Kidney glomerular epithelial cell (primary cell): ENCODE measurements at regions not wholly inside any gene's neighbourhood (a gene's known extent, or its start where the extent isn't known, plus 50 kb on each side); places are given as distances from the start of the nearest gene placed in this dataset.

Source experiments
- DNase-seq: peaks from one replicate; lab custom pipeline; 2025; lab: John Stamatoyannopoulos, UW

- DNase-seq: no peak
These were observed 1202.9 kb upstream of the CDH8 start for GRCh38 chr16:63239065-63239570.

GRCh38 chr16:63230421-63231040, 1194.3 kb upstream of the CDH8 start:
- DNase-seq: no peak

DNA sequence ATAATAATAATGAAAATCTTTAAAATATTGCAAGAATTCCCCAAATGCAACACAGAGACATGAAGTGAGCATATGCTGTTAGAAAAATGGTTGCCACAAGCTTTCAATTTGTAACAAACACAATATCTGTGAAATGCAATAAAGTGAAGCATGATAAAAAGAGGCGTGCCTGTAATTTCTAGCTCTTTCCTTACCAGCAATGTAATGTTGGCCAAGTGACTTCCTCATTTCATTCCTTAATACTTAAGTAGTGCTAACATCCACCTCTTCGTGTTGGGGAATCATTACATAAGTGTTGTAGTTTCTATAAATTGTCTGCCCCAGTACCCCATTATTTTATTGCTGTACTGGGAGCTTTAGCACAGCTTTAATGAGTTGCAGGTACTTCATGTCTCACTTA, 1192.0 kb upstream of the CDH8 start:
- no peak for DNase-seq

DNA sequence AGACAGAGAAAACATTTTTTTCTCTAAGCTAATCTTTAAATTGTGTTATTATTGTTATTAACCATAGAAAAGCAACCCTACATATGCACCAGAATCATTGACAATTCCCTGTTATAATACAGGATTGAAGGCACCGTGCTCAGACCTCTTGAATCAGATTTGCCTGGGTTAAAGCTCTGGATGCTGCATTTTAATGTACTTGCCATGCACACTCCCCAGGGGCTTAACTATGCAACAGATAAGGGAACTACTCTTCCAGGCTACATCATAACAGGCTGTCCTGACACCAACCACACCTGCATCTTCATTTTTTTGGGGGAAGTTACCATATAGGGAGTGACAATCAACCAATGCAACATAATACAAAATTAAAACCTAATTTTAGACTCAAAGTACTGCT, 1187.6 kb upstream of the CDH8 start:
- no peak for DNase-seq

- DNase-seq: no peak
These were observed 1180.6 kb upstream of the CDH8 start for GRCh38 chr16:63216696-63217423.

DNA sequence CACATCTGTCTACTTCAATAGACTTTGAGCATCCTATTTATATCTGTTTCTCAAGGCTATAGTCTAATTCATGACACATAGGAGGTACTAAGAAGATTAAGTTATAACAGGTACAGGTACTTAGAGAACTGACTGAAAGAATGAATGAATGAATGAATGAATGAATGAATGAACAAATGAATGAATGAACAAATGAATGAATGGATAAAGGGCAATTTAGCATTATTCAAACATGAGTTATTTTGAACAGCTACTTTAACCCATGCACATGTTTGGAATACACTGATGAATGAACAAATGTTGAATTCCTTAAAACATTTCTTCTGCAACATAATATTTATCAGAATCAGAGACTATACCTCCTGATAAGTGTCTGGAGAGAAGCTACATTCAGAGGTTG, 1165.6 kb upstream of the CDH8 start:
- DNase-seq: no peak

DNA sequence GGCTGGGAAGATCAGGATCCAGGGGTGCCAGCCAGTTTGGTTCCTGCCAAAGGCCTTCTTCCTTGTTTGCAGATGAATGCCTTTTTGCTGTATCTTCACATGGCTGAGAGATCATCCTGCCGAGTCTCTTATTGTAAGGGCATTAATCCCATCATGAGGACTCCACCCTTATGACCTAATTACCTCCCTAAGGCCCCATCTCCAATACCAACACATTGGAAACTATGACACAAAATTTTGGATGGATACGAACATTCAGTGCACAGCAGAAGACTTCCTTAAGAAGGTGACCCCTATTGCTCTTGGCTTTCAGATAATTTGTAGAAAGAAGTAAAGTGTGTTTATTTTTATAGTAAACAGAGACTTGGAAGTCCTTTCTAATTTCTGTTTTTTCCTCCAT, 1164.7 kb upstream of the CDH8 start:
- DNase-seq: no peak

- DNase-seq: no peak
These were observed 1159.1 kb upstream of the CDH8 start for GRCh38 chr16:63195336-63195735.

GRCh38 chr16:63192980-63193379, 1156.7 kb upstream of the CDH8 start:
- no peak for DNase-seq

GRCh38 chr16:63188086-63188771, 1152.0 kb upstream of the CDH8 start:
- DNase-seq: no peak

DNA sequence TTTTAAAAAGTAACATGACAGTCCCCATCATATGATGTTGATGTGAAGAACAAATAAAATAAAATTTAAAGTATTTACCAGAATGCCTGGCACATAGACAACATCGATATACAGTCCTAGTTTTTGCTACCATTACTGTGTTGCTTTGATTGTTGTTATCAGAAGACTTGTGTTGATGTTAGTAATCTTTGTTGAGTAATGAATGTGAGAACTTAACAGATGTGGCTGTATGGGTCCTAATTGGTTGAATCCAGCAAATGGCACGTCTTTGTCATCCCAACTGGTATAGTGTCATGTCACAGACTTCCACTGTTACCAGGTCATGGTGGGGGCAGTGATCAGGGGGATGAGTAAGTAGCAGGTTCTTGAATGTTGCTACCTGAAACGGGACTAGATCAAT, 1151.4 kb upstream of the CDH8 start:
- DNase-seq: no peak

DNA sequence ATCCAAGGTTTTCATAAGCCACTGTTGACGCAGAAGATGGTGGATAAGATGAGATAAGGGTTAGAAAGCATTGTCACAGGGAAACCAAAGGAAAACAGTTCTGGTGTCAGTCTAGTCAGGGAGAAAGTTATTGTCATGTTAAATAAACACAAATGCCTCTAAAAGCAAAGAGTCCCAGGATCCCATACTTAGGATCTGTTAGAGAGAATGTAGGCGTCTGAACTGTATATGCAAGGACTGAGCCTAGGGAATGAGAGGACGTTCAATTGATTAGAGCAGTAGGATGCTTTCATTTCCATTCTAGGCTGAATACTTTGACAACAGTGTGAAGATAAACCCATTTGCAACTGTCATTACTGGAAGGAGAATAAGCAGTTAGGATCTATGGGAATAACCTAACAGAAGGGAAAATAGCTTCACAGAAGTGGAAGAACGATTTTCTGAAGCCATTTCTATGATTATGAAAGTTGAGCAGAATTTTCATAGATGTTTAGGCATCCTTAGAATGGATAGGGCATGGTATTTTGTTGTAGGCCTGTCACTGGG, 1149.1 kb upstream of the CDH8 start:
- DNase-seq: no peak

DNA sequence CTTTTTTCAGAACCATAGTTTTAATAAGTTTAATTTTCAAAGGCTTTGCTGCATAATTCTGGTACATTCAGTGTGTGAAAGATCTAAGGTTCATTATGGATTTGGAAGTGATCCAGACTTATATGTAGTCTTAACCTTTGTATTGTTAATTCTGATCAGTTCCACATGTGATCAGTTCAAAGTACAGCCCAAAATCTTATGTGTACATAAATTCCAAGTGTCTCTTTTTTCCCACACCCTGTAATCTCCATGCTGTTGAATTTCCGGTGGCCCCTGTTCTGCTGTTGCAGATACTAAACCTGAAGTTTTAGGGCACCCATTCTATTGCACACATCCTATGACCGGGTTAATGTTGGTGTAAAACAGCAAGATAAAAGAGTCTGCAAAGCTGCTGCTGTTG, 1147.5 kb upstream of the CDH8 start:
- no peak for DNase-seq

GRCh38 chr16:63175313-63175712, 1139.1 kb upstream of the CDH8 start:
- no peak for DNase-seq

- no peak for DNase-seq
These were observed 1138.6 kb upstream of the CDH8 start for GRCh38 chr16:63174801-63175200.

DNA sequence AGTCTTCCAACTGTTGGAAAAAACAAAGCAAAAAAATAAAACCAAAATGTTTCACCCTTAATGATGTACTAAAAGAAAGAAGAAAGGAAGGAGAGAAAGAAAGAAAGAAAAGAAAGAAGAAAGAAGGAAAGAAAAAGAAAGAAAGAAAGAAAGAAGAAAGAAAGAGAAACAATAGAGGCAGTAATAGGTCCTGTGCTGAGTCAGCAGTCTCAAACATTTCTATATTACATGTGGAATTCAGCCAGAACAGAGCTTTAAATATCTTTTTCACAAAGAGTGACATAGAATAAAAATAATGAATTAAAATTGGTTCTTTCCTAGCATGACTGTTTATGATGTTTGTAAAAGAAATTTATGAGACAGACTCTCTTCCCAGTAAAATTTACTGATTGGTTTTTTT, 1135.3 kb upstream of the CDH8 start:
- no peak for DNase-seq

- DNase-seq: no peak
These were observed 1132.9 kb upstream of the CDH8 start for GRCh38 chr16:63169100-63169499.

GRCh38 chr16:63157818-63158217, 1121.6 kb upstream of the CDH8 start:
- no peak for DNase-seq

DNA sequence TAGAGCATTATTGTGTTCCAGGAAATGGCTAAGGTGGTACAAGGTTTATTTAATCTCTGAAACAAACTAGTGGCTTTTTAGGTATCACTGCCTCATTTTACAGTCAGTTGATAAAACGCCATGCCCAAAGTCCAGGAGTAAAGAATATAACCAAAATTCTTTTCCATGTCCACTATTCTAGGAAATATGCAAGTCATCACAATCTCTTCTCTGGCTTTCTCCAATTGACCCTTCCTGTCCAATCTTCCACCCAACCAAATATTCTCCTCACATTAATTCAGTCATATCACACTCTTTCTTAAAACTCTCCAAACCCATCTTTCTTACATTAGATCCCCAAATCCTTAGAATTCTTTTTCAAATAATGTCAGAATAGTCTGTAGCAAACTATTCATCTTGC, 1110.0 kb upstream of the CDH8 start:
- DNase-seq: no peak

DNA sequence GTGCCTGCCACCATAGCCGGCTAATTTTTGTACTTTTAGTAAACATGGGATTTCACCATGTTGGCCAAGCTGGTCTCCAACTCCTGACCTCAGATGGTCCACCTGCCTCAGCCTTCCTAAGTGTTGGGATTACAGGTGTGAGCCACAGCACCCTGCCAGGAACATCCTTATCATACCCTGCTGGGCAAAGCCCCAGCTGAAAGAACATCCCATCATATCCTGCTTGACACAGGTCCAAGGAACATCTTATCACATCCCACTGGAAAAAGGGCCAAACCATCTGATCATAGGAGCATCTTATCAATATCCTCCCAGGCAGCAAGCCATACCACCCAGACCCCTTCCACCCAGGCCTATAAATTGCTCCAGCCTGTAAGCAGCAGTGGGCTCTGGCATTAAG, 1109.2 kb upstream of the CDH8 start:
- no peak for DNase-seq

- DNase-seq: no peak
These were observed 1098.8 kb upstream of the CDH8 start for GRCh38 chr16:63135069-63135468.

GRCh38 chr16:63131503-63131902, 1095.3 kb upstream of the CDH8 start:
- no peak for DNase-seq

GRCh38 chr16:63130942-63131341, 1094.7 kb upstream of the CDH8 start:
- no peak for DNase-seq
